ENCODE measurements at regions not wholly inside any gene's neighbourhood (a gene's known extent, or its start where the extent isn't known, plus 50 kb on each side); places are given as distances from the start of the nearest gene placed in this dataset.

- TF ChIP-seq MAX (IDR thresholded peaks at IDR 0.05; ENCODE audit: insufficient read depth, insufficient read length) (no peak), EZH2 (IDR thresholded peaks at IDR 0.05; ENCODE audit: borderline replicate concordance, low read depth, low read length, severe bottlenecking) (no peak), CTCF (IDR thresholded peaks at IDR 0.05; ENCODE audit: extremely low read depth in 1 of 2, insufficient read depth in 1 of 2, low read depth in 1 of 2, low read length in 2 of 2) (no peak), JUN (IDR thresholded peaks at IDR 0.05; ENCODE audit: borderline replicate concordance, insufficient read depth, insufficient read length, low read depth) (no peak), POLR2A (IDR thresholded peaks at IDR 0.05; ENCODE audit: low read depth, low read length) (no peak), MYC (IDR thresholded peaks at IDR 0.05; ENCODE audit: low read depth, low read length) (no peak), POLR2AphosphoS5 (IDR thresholded peaks at IDR 0.05; ENCODE audit: insufficient read depth, low read depth, low read length) (no peak), FOS (IDR thresholded peaks at IDR 0.05; ENCODE audit: borderline replicate concordance, insufficient read depth, low read length) (no peak)
These were observed 270.6 kb downstream of the ADGRA3 start for GRCh38 chr4:22245294-22245693.

Measured in endothelial cell of umbilical vein (primary cell).